Lower lobe of right lung (tissue), 2 donors: ENCODE measurements at regions not wholly inside any gene's neighbourhood (a gene's known extent, or its start where the extent isn't known, plus 50 kb on each side); places are given as distances from the start of the nearest gene placed in this dataset.
"Not testable (repeated sequence)": the region's sequence is repeated elsewhere in the genome, so short reads cannot be mapped to it uniquely, and the experiment has no call there.

Experiments used
- ATAC-seq, 2 donors: fragments of 200-7000 bp; cut with Tn5 transposase; one replicate each; pipeline ENCODE4 v1.9.1; 2020 to 2022; ENCODE audit warnings: mild to moderate bottlenecking in 2 of 2, moderate library complexity in 2 of 2
- DNase-seq: peaks from one replicate; pipeline ENCODE4 v3.0.0-alpha.2; 2020
- H3K27ac ChIP-seq: fragments of 200-600 bp; one replicate; pipeline ENCODE4 v1.8.0; 2022
- H3K27me3 ChIP-seq: fragments of 200-600 bp; one replicate; pipeline ENCODE4 v1.8.0; 2022; ENCODE audit warnings: low read depth
- H3K36me3 ChIP-seq: fragments of 200-600 bp; one replicate; pipeline ENCODE4 v1.8.0; 2022; ENCODE audit warnings: mild to moderate bottlenecking
- H3K4me1 ChIP-seq: fragments of 200-600 bp; one replicate; pipeline ENCODE4 v1.8.0; 2022
- H3K4me3 ChIP-seq: fragments of 200-600 bp; one replicate; pipeline ENCODE4 v1.8.0; 2022; ENCODE audit warnings: mild to moderate bottlenecking
- H3K9me3 ChIP-seq: fragments of 200-600 bp; one replicate; pipeline ENCODE4 v1.8.0; 2022
- intact Hi-C: fragments of 100-400 bp; cut with DNase I; formaldehyde crosslinking; loops from one replicate; pipeline ENCODE4 v1.11.0; 2022
- TF ChIP-seq, protein P1 (sequence below): fragments of 200-600 bp; IDR thresholded peaks from one replicate; pipeline ENCODE4 v1.8.0; 2022; ENCODE audit warnings: antibody characterized with exemption, mild to moderate bottlenecking
- donor health status: DM: no; HTN: yes; CAD: no; lungs with severe emphysema.

DNA sequence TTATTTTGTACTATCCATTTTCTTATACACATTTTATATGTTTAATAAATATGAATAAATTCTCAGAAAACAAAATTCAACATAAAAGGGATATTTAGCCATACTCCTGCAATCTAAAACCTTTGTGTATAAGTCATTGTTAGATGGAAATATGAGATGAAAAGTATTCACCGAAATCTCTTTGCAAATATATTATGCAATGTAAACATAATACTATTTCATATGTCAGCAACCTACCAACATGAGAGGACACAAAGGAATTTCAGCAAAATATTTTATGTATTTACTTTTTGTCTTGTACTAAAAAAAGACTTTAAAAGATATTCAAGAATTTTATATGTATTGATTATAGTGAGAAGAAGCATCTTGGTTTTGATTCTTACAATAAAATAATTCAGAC, 1623.4 kb downstream of the EFNA5 start:
- TF ChIP-seq, protein P1, sequence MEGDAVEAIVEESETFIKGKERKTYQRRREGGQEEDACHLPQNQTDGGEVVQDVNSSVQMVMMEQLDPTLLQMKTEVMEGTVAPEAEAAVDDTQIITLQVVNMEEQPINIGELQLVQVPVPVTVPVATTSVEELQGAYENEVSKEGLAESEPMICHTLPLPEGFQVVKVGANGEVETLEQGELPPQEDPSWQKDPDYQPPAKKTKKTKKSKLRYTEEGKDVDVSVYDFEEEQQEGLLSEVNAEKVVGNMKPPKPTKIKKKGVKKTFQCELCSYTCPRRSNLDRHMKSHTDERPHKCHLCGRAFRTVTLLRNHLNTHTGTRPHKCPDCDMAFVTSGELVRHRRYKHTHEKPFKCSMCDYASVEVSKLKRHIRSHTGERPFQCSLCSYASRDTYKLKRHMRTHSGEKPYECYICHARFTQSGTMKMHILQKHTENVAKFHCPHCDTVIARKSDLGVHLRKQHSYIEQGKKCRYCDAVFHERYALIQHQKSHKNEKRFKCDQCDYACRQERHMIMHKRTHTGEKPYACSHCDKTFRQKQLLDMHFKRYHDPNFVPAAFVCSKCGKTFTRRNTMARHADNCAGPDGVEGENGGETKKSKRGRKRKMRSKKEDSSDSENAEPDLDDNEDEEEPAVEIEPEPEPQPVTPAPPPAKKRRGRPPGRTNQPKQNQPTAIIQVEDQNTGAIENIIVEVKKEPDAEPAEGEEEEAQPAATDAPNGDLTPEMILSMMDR, result no peak
- no peaks in the 10 kb centered on the region for H3K9me3 ChIP-seq
- H3K4me3 ChIP-seq, result no peak overlapping the region
- ATAC-seq (no peak), DNase-seq (no peak)
- no peaks in the 10 kb centered on the region for H3K4me1 ChIP-seq
- H3K27ac ChIP-seq, result no peak overlapping the region
- intact Hi-C loops, result no loop called here
- no peaks in the 10 kb centered on the region for H3K36me3 ChIP-seq
- H3K27me3 ChIP-seq, result no peaks in the 10 kb centered on the region

DNA sequence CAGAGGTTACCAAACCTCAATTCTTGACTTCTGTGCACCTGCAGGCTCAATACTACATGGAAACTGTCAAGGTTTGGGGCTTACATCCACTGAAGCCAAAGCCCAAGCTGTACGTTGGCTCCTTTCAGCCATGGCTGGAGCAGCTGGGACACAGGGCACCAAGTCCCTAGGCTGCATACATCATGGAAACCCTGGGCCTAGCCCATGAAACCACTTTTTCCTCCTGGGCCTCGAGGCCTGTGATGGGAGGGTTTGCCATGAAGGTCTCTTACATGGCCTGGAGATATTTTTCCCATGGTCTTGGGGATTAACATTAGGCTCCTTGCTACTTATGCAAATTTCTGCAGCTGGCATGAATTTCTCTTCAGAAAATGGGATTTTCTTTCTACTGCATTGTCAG, 1638.7 kb downstream of the EFNA5 start:
- H3K36me3 ChIP-seq, H3K9me3 ChIP-seq, intact Hi-C loops, H3K27me3 ChIP-seq, H3K4me3 ChIP-seq, H3K4me1 ChIP-seq, H3K27ac ChIP-seq, ATAC-seq, DNase-seq: not testable (repeated sequence)

DNA sequence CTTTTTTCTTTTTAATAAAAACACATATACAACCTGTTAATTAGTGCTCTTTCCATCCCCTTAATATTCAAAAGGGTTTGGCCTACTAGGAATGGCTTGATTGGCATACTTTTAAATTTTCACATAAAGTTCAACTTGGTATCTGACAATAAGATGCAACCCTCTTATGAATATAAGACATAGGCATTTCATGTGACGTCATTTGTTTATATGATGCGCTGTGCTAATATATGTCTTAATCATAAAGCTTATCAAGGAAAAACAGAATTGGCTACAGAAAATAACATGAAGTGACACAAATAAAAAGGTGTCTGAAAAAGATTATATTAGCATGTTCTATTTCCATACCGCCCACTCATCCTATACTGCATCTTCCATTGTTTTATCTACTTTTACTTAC, 1642.4 kb downstream of the EFNA5 start:
- H3K27ac ChIP-seq, result no peak overlapping the region
- intact Hi-C loops, result no loop called here
- ATAC-seq (no peak), DNase-seq (no peak)
- H3K4me1 ChIP-seq, result no peaks in the 10 kb centered on the region
- H3K4me3 ChIP-seq, result no peak overlapping the region
- TF ChIP-seq, protein P1, result no peak
- H3K27me3 ChIP-seq, result no peaks in the 10 kb centered on the region
- H3K9me3 ChIP-seq, result no peaks in the 10 kb centered on the region
- H3K36me3 ChIP-seq, result no peaks in the 10 kb centered on the region

DNA sequence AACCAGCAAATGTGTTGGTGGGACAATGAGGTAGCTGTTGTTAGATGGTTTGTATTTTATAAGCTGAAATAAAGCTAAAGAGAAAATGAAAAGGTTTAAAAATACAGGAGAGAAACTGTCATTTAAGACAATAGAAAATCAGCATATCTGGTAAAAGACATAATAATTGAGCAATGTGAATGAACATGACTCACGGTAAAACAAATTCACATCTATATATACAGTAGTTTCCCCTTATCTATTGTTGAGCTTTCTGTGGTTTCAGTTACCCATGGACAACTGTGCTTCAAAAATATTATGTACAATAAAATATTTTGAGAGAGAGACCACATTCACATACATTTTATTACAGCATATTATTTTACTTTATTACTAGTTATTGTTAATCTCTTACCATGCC, 1649.8 kb downstream of the EFNA5 start:
- DNase-seq (no peak), ATAC-seq (no peak)
- H3K9me3 ChIP-seq, result no peaks in the 10 kb centered on the region
- TF ChIP-seq, protein P1, result no peak
- H3K27ac ChIP-seq, result no peak overlapping the region
- no peaks in the 10 kb centered on the region for H3K36me3 ChIP-seq
- H3K4me3 ChIP-seq, result no peak overlapping the region
- no peaks in the 10 kb centered on the region for H3K27me3 ChIP-seq
- H3K4me1 ChIP-seq, result no peaks in the 10 kb centered on the region
- intact Hi-C loops, result no loop called here

DNA sequence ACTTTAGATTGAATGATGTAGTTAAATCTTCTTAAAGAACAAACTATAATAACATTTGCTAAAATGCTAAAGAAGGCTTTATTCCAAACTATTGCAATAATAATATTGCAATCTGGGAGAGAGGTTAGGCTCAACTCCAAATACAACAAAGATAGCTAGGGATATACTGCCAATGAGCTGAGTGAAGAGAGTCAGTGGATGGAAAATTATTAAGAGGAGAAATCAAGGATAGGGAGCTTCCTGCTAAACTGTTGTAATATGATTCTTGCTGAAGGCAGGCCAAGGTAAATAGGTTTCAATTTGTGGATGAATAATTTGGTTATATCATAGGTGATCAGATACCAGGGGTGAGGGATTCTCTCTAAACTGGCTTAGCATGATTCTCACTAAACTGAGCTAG, 1651.5 kb downstream of the EFNA5 start:
- intact Hi-C loops, result no loop called here
- no peak for DNase-seq

DNA sequence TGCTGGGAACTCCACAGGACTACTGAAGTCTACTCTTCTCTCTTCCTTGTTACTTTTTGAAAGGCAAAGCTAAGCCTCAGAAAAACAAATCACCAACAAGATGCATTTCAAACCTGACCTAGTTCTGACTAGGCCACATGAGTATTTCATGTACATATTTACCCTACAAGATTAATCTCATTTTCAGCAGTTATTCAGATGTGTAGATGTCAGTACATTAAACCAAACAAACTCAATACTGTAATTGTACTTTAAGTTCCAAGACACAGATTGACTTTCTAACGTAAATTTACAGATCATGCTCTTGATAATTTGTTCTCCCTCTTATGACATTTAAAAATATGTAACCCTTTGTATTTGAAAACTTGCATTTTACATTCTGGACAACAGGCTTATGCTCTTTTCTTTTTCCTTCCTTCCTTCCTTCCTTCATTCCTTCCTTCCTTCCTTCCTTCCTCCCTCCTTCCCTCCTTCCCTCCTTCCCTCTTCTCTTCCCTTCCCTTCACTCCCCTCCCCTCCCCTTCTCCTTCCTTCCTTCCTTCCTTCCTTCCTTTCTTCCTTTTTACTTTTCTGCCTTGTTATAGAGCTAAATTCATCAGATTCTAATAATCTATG, 1653.4 kb downstream of the EFNA5 start:
- Histone ChIP-seq H3K27ac (no peak overlapping the region), H3K36me3 (no peaks in the 10 kb centered on the region), H3K4me3 (no peak overlapping the region), H3K4me1 (no peaks in the 10 kb centered on the region), H3K9me3 (no peaks in the 10 kb centered on the region), H3K27me3 (no peaks in the 10 kb centered on the region)
- intact Hi-C loops, result no loop called here
- ATAC-seq (no peak), DNase-seq (no peak)
- TF ChIP-seq, protein P1, result no peak

More for the DNA sequence above, 1651.5 kb downstream of the EFNA5 start:
- ATAC-seq, result no peak
- TF ChIP-seq, protein P1, result no peak
- H3K27me3 ChIP-seq, result no peaks in the 10 kb centered on the region
- no peaks in the 10 kb centered on the region for H3K4me1 ChIP-seq
- H3K27ac ChIP-seq, result no peak overlapping the region
- no peaks in the 10 kb centered on the region for H3K36me3 ChIP-seq
- H3K9me3 ChIP-seq, result no peaks in the 10 kb centered on the region
- no peak overlapping the region for H3K4me3 ChIP-seq
